A549 (cell line): ENCODE measurements at regions not wholly inside any gene's neighbourhood (a gene's known extent, or its start where the extent isn't known, plus 50 kb on each side); places are given as distances from the start of the nearest gene placed in this dataset.

Experiments
- CEBPB ChIP-seq, 2 experiments: fragments of >200 bp in 1 of 2; sonication (Bioruptor Twin) in 1 of 2; formaldehyde crosslinking in 1 of 2; IDR thresholded peaks; 2 replicates each; pipeline ENCODE4 v1.6.1; 2012 to 2016
- EP300 ChIP-seq, 2 experiments: fragments of >200 bp; sonication (Bioruptor Twin); formaldehyde crosslinking; IDR thresholded peaks; 2 replicates in 1 of 2; 3 replicates in 1 of 2; pipeline ENCODE4 v1.6.1; 2016 to 2017
- ESRRA ChIP-seq: fragments of 150-350 bp; IDR thresholded peaks from 2 replicates; pipeline ENCODE4 v1.6.1; 2014; ENCODE audit warnings: mild to moderate bottlenecking, low read length, borderline replicate concordance
- HDAC2 ChIP-seq: fragments of 200-600 bp; sonication (generic); IDR thresholded peaks from 2 replicates; pipeline ENCODE4 v1.6.1; 2016
- KDM1A ChIP-seq: fragments of 200-600 bp; sonication (generic); IDR thresholded peaks from 2 replicates; pipeline ENCODE4 v1.6.1; 2016; ENCODE audit warnings: low read depth, mild to moderate bottlenecking
- MAFK ChIP-seq: fragments of 450-650 bp; IDR thresholded peaks from 2 replicates; pipeline ENCODE4 v1.6.1; 2014; ENCODE audit not compliant: partially characterized antibody
- POLR2A ChIP-seq: IDR thresholded peaks from 2 replicates; pipeline ENCODE4 v1.6.1; 2012; ENCODE audit warnings: mild to moderate bottlenecking, low read length
- POLR2AphosphoS2 ChIP-seq: conservative IDR thresholded peaks from 2 replicates; pipeline ENCODE4 v1.6.1; 2012; ENCODE audit warnings: low read length, improper control_type of control experiment, inconsistent platforms
- RAD21 ChIP-seq, 2 experiments: fragments of >200 bp in 1 of 2; sonication (Bioruptor Twin) in 1 of 2; formaldehyde crosslinking in 1 of 2; IDR thresholded peaks in 1 of 2; conservative IDR thresholded peaks in 1 of 2; 2 replicates in 1 of 2; 3 replicates in 1 of 2; pipeline ENCODE4 v1.6.1; 2012 to 2018; ENCODE audit warnings: inconsistent platforms in 1 of 2
- TF ChIP-seq, protein P1 (sequence below): IDR thresholded peaks from 2 replicates; pipeline ENCODE4 v1.6.1; 2012; ENCODE audit warnings: low read depth, borderline replicate concordance
- TF ChIP-seq, protein P2 (sequence below): fragments of >200 bp; sonication (Bioruptor Twin); formaldehyde crosslinking; IDR thresholded peaks from 3 replicates; pipeline ENCODE4 v1.5.1; 2016
- TF ChIP-seq, protein P3 (sequence below): IDR thresholded peaks from 2 replicates; pipeline ENCODE4 v1.6.1; 2012
- TF ChIP-seq, protein P4 (sequence below): fragments of 250-450 bp; sonication (Bioruptor Pico); IDR thresholded peaks from 2 replicates; pipeline ENCODE4 v1.5.0; 2021; ENCODE audit warnings: mild to moderate bottlenecking, moderate library complexity, borderline replicate concordance

DNA sequence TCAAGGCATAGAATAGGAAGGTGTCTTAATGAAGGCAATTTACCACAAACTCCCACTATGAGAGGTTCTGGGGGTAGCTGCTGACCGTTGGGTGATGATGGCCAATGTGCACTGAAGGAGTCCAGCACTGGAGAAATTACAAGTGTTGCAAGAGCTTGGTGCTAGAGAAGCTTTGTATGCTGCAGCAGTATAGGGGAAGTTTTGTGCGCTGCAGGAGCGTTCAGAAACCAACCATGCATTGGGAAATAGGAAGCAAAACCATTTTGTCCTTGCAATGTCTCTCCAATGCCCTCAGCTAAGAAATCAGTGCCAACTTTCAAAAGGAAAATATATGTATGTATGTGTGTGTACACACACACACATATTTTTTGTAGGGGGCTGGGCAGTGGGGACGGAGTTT, 441.6 kb upstream of the NAALADL2 start:
- TF ChIP-seq, protein P1, sequence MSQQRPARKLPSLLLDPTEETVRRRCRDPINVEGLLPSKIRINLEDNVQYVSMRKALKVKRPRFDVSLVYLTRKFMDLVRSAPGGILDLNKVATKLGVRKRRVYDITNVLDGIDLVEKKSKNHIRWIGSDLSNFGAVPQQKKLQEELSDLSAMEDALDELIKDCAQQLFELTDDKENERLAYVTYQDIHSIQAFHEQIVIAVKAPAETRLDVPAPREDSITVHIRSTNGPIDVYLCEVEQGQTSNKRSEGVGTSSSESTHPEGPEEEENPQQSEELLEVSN = no peak
- TF ChIP-seq, protein P2, sequence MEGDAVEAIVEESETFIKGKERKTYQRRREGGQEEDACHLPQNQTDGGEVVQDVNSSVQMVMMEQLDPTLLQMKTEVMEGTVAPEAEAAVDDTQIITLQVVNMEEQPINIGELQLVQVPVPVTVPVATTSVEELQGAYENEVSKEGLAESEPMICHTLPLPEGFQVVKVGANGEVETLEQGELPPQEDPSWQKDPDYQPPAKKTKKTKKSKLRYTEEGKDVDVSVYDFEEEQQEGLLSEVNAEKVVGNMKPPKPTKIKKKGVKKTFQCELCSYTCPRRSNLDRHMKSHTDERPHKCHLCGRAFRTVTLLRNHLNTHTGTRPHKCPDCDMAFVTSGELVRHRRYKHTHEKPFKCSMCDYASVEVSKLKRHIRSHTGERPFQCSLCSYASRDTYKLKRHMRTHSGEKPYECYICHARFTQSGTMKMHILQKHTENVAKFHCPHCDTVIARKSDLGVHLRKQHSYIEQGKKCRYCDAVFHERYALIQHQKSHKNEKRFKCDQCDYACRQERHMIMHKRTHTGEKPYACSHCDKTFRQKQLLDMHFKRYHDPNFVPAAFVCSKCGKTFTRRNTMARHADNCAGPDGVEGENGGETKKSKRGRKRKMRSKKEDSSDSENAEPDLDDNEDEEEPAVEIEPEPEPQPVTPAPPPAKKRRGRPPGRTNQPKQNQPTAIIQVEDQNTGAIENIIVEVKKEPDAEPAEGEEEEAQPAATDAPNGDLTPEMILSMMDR = no peak
- no peak for TF ChIP-seq HDAC2
- no peak for TF ChIP-seq EP300 (IDR thresholded peaks at IDR 0.05)
- TF ChIP-seq, protein P3, sequence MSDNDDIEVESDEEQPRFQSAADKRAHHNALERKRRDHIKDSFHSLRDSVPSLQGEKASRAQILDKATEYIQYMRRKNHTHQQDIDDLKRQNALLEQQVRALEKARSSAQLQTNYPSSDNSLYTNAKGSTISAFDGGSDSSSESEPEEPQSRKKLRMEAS = no peak
- no peak for TF ChIP-seq KDM1A
- TF ChIP-seq RAD21 (conservative IDR thresholded peaks at IDR 0.05 in 1 of 2, IDR thresholded peaks at IDR 0.05 in 1 of 2) = no peak
- TF ChIP-seq CEBPB (IDR thresholded peaks at IDR 0.05) = no peak
- TF ChIP-seq, protein P4, sequence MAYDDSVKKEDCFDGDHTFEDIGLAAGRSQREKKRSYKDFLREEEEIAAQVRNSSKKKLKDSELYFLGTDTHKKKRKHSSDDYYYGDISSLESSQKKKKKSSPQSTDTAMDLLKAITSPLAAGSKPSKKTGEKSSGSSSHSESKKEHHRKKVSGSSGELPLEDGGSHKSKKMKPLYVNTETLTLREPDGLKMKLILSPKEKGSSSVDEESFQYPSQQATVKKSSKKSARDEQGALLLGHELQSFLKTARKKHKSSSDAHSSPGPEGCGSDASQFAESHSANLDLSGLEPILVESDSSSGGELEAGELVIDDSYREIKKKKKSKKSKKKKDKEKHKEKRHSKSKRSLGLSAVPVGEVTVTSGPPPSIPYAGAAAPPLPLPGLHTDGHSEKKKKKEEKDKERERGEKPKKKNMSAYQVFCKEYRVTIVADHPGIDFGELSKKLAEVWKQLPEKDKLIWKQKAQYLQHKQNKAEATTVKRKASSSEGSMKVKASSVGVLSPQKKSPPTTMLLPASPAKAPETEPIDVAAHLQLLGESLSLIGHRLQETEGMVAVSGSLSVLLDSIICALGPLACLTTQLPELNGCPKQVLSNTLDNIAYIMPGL (CRISPR knock-in tag) = no peak
- no peak for TF ChIP-seq MAFK
- TF ChIP-seq ESRRA = no peak
- no peak for TF ChIP-seq POLR2AphosphoS2
- TF ChIP-seq POLR2A = no peak
